ENCODE measurements at regions not wholly inside any gene's neighbourhood (a gene's known extent, or its start where the extent isn't known, plus 50 kb on each side); places are given as distances from the start of the nearest gene placed in this dataset.

DNA sequence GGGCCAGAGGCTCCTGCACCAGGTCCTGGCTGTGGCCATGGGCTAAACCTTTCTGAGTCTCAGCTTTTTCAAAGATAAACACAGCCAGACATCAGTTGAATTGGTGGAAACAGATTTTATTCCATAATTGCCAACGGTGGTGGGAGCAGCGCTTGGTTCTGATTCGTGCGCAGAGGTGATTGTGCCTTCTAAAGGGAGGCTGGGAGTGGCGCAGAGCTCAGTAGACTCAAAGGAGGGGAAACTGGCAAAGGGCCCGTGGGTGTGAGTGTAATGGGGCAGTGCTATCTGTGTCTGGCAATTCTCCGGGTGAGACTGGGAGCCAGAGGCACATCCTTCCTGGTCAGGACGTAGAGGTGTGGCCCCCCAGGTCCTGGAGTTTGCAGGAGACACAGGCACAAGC, 169.4 kb upstream of the PPP1R26 start:
- no peak for DNase-seq (ENCODE audit: low read depth in 2 of 2)

GRCh38 chr9:135315572-135315971, 164.0 kb upstream of the PPP1R26 start:
- DNase-seq (ENCODE audit: low read depth in 2 of 2): no peak

DNA sequence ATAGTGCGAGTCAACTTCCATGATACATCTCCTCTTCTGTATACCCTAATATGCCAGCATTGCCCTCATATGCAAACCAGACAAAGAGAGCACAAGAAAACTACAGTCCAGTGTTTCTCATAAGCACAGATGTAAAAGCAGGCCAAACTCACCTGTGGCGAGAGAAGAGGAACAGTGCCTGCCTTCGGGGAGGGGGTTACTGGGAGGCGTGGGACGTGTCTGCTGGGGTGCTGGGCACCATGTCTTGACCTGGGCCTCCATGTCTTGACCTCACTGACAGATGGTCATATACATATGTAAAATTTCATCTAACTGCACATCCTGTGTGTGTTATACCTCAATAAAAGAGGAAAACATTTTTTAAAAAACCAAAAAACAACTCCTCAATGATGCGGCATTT, 159.3 kb upstream of the PPP1R26 start:
- DNase-seq (ENCODE audit: low read depth in 2 of 2): no peak

DNA sequence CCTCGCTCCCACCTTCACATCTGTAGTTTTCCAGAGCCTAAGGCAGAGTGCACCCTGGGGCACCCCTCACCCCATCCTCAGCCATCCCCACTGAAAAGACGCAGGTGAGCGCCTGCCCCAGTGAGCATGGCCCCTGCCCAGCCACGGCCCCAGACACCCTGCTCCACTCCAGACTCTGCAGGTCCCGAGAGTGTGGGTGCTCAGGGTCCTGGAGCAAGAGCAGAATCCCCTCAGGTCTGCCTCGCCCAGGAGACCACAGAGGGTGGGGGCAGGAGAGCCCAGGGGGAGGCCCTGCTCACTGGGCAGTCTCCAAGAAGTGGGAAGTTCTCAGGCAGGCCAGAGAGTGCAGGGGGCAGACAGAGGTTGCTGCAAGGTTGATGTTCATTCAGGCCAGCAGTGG, 158.6 kb upstream of the PPP1R26 start:
- DNase-seq (ENCODE audit: low read depth in 2 of 2): no peak

DNA sequence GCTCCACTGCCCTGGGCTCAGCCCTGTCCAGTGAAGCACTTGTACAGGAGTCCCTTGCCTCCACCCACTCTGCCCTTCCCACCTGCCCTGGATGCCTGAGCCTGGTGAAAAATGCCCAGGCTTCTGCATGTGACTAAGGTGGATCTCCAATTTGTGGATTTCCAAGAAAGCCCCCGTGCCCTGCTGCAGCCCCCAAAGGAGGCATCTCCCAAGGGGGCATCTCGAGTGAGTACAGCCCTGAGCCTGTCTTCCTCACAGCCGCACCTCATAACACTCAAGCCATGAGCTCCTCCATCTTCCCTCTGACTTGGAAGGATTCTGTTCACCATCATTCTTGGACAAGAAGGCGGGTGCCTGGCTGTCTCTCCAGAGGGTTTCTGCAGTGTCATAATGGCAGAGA, 158.0 kb upstream of the PPP1R26 start:
- no peak for DNase-seq (ENCODE audit: low read depth in 2 of 2)

- DNase-seq (ENCODE audit: low read depth in 2 of 2): no peak
Observed at GRCh38 chr9:135324329-135324728, 155.3 kb upstream of the PPP1R26 start.

DNA sequence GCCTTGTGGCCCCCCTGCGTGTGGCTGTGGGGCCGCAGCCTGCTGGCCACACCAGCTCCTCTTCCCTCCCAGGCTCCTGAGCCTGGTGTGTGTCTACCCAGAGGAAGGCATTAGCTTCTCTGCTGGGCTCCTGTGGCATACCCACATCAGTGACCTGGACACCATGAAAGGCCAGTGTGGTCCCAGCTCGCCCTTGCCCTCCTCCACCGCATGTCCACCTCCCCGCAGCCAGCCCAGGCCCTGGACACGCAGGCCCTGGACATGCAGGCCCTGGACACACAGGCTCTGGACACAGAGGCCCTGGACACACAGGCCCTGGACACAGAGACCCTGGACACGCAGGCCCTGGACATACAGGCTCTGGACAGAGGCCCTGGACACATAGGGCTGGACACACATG, 153.4 kb upstream of the PPP1R26 start:
- no peak for DNase-seq (ENCODE audit: low read depth in 2 of 2)

DNA sequence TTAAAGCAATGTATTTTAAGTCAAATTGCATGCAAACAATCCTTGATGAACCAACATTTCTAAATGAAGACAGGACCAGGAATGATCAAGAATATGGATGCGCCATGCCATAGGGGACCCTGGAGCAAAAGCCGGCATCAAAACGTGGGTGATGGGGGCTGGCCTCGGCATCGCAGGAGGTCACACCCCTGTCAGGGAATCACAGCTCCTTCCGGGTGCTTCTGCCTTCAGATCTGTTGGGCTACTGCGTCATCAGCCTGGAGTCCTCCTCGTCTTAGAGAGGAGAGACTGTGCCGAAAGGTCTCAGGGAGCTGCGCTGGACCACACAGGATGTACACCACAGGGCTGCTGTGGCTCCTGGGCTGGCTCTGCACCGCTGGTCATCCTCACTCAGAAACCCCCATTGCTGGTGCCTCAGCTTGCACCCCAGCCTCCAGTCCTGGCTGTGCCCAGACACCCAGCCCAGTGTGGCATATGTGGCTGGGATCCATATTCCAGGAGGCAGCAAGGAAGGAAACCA, 152.9 kb upstream of the PPP1R26 start:
- DNase-seq (ENCODE audit: low read depth in 2 of 2): no peak

GRCh38 chr9:135328485-135329417, 150.8 kb upstream of the PPP1R26 start:
- DNase-seq (ENCODE audit: low read depth in 2 of 2): no peak

GRCh38 chr9:135329571-135330306, 149.8 kb upstream of the PPP1R26 start:
- DNase-seq (ENCODE audit: low read depth in 2 of 2): no peak

DNA sequence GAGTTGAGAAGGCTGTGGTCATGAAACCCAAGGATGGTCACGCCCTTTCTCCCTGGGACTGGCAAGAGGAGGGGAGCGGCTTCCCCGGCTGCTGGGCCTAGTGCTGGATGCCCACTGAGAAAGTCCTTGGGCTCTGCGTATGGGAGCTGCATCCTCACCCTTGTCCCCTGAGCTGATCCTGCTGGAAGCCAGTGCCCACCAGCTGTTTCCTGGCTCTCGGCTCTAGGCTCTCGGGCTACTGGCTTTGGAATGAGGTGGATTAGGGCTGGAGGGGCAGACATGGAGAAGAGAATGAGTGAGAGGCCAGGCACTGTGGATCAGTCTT, 149.3 kb upstream of the PPP1R26 start:
- DNase-seq (ENCODE audit: low read depth in 2 of 2): no peak

GRCh38 chr9:135330685-135331590, 148.6 kb upstream of the PPP1R26 start:
- DNase-seq (ENCODE audit: low read depth in 2 of 2): no peak

- no peak for DNase-seq (ENCODE audit: low read depth in 2 of 2)
Observed at GRCh38 chr9:135332516-135332915, 147.1 kb upstream of the PPP1R26 start.

- DNase-seq (ENCODE audit: low read depth in 2 of 2): no peak
Observed at GRCh38 chr9:135332979-135333748, 146.4 kb upstream of the PPP1R26 start.

DNA sequence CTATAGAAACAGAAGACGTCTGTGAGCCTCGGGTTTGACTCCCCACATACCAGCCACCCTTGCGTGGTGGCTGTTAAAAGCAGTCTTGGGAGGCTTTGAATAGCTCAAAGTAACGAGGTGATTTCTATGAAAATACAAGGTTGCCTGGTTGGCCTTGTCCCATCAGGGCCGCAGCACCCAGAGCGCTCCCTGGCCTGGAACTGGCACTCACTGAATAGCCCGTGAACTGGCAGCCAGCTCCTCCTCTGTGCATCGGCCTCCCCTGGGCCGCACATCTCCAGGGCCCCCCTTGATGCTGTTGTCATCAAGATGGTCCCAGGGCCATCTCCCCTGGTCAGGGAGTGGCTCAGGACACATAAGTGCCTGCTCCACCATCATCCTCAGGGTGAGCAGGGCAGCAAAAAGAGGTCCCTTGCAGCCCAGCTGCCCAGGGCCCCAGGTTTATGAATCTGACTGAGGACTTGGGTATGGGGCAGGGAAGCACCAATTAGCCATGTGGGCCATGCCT, 144.6 kb upstream of the PPP1R26 start:
- no peak for DNase-seq (ENCODE audit: low read depth in 2 of 2)

GRCh38 chr9:135335691-135336181, 143.8 kb upstream of the PPP1R26 start:
- no peak for DNase-seq (ENCODE audit: low read depth in 2 of 2)

DNA sequence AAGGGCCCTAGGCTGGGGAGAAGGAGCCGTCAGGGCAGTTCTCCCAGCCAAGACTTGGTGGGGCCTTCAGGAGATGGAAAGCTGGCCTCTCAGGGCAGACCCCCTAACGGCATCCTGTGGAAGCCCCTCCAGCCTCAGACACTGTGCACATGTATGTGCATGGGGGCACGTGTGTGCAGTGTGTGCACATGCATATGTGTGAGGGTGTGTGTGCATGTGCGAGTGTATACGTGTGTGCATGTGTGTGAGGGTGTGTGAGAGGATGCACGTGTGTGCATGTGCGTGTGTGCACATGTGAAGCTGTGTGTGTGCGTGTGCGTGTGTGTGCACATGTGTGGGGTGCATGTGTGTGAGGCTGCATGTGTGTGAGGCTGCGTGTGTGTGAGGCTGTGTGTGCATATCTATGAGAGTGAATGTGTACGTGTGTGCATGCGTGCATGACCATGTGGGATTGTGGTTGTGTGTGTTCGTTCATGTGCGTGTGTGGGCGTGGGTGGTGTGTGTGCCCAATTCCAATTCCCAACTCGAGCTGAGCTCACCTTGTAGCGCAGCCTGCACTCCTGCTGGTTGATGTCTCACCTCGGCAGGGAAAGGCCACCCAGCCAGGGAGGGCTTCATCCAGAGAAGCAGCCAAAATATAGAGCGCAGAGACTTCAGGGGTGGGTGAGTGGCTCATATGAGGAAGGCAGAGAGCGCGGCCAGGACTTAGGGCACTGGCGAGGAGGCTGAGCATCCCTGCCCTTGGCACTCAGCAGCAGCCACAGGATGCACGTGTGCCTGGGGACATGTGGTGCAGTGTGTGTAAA, 142.7 kb upstream of the PPP1R26 start:
- no peak for DNase-seq (ENCODE audit: low read depth in 2 of 2)

DNA sequence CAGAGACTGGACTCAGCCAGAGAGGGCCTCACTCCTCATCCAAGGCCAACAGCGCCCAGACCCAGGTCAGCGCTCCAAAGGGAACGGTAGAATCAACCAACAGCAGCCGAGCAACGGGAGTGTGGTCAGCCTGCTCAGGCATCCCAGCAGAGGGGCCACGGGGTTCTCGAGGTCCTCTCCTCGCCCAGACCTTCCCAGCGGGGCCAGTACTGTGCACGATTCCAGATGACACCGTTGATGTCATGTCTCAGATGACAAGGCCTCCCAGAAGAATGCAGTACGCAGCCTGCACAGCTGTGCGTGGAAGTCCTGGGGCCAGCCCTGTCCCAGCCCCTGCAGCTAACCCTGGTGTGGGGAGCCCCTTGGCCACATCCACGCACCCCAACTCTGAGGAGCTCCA, 141.0 kb upstream of the PPP1R26 start:
- no peak for DNase-seq (ENCODE audit: low read depth in 2 of 2)

- DNase-seq (ENCODE audit: low read depth in 2 of 2): no peak
Observed at GRCh38 chr9:135339378-135339973, 140.1 kb upstream of the PPP1R26 start.

All from activated CD4-positive, alpha-beta T cell treated with anti-CD3 and anti-CD28 coated beads for 24 hours (primary cell).